HG03064 (cell line): ENCODE measurements at regions not wholly inside any gene's neighbourhood (a gene's known extent, or its start where the extent isn't known, plus 50 kb on each side); places are given as distances from the start of the nearest gene placed in this dataset.
"Not testable (repeated sequence)": the region's sequence is repeated elsewhere in the genome, so short reads cannot be mapped to it uniquely, and the experiment has no call there.

Source experiments
- ATAC-seq: cut with Tn5 transposase; IDR thresholded peaks from one replicate; pipeline ENCODE4 v1.9.1; 2021; ENCODE audit warnings: low read depth; ENCODE audit not compliant: unreplicated experiment

- ATAC-seq, result no peak
Measured at GRCh38 chr4:100042235-100042634, 92.2 kb upstream of the H2AZ1 start.

- ATAC-seq, result no peak
Measured at GRCh38 chr4:100041646-100042045, 91.6 kb upstream of the H2AZ1 start.

- no peak for ATAC-seq
Measured at GRCh38 chr4:100034023-100034664, 84.1 kb upstream of the H2AZ1 start.

GRCh38 chr4:100026066-100026465 is 76.0 kb upstream of the H2AZ1 start:
- no peak for ATAC-seq

- ATAC-seq, result no peak
Measured at GRCh38 chr4:100023800-100024199, 73.7 kb upstream of the H2AZ1 start.

GRCh38 chr4:100022792-100023222 is 72.7 kb upstream of the H2AZ1 start:
- ATAC-seq, result no peak

- ATAC-seq, result no peak
Measured at GRCh38 chr4:100019821-100020220, 69.7 kb upstream of the H2AZ1 start.

GRCh38 chr4:100017637-100018310 is 67.7 kb upstream of the H2AZ1 start:
- ATAC-seq, result no peak

- no peak for ATAC-seq
Measured at GRCh38 chr4:100016191-100016590, 66.1 kb upstream of the H2AZ1 start.

- ATAC-seq, result no peak
Measured at GRCh38 chr4:100014616-100015015, 64.5 kb upstream of the H2AZ1 start.

- no peak for ATAC-seq
Measured at GRCh38 chr4:100009490-100009889, 59.4 kb upstream of the H2AZ1 start.

- ATAC-seq, result no peak
Measured at GRCh38 chr4:100008048-100008447, 58.0 kb upstream of the H2AZ1 start.

- not testable (repeated sequence) for ATAC-seq
Measured at GRCh38 chr4:100006161-100006560, 56.1 kb upstream of the H2AZ1 start.
